ENCODE measurements at regions not wholly inside any gene's neighbourhood (a gene's known extent, or its start where the extent isn't known, plus 50 kb on each side); places are given as distances from the start of the nearest gene placed in this dataset.

GRCh38 chr6:15924893-15925292 lies 204.0 kb upstream of the MYLIP start:
- H3K27me3 Mint-ChIP-seq: no peaks in the 10 kb centered on the region
- no peak overlapping the region for H3K27ac Mint-ChIP-seq
- peaks cover 15% of the 10 kb centered on the region for H3K9me3 Mint-ChIP-seq
- DNase-seq (ENCODE audit: extremely low spot score, unreplicated experiment): no peak
- peaks cover 3% of the 10 kb centered on the region for H3K36me3 Mint-ChIP-seq
- TF ChIP-seq CTCF (conservative IDR thresholded peaks at IDR 0.05): no peak
- peaks cover 31% of the 10 kb centered on the region for H3K4me1 Mint-ChIP-seq (ENCODE audit: unreplicated experiment)
- H3K4me3 Mint-ChIP-seq: no peak overlapping the region

- Mint-ChIP-seq H3K36me3 (peaks cover 3% of the 10 kb centered on the region), H3K27me3 (no peaks in the 10 kb centered on the region), H3K4me1 (ENCODE audit: unreplicated experiment) (peaks cover 31% of the 10 kb centered on the region), H3K4me3 (no peak overlapping the region), H3K9me3 (peaks cover 9% of the 10 kb centered on the region), H3K27ac (no peak overlapping the region)
- DNase-seq (ENCODE audit: extremely low spot score, unreplicated experiment): no peak
- no peak for TF ChIP-seq CTCF (conservative IDR thresholded peaks at IDR 0.05)
These were observed 206.2 kb upstream of the MYLIP start for GRCh38 chr6:15922510-15923250.

DNA sequence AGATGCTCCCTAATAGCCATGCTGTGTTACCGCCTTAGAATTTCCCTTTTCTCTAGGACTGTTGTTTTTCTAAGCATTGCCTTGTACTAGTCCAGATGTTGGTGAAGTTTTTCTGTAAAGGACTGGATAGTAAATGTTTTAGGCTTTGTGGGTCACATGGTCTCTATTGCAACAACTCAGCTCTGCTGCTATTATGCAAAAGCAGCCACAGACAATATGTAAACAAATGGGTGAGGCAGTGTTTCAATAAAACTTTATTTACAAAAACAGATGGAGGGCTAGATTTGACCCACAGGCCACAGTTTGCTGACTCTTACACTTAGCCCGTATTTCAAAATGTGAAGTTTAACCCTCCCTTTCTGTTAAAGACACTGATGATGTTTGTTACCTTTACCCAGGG lies 207.6 kb upstream of the MYLIP start:
- Mint-ChIP-seq H3K27me3 (no peaks in the 10 kb centered on the region), H3K4me1 (ENCODE audit: unreplicated experiment) (peaks cover 30% of the 10 kb centered on the region), H3K4me3 (no peak overlapping the region), H3K27ac (no peak overlapping the region), H3K9me3 (peaks cover 9% of the 10 kb centered on the region), H3K36me3 (peaks cover 3% of the 10 kb centered on the region)
- no peak for TF ChIP-seq CTCF (conservative IDR thresholded peaks at IDR 0.05)
- DNase-seq (ENCODE audit: extremely low spot score, unreplicated experiment): no peak

DNA sequence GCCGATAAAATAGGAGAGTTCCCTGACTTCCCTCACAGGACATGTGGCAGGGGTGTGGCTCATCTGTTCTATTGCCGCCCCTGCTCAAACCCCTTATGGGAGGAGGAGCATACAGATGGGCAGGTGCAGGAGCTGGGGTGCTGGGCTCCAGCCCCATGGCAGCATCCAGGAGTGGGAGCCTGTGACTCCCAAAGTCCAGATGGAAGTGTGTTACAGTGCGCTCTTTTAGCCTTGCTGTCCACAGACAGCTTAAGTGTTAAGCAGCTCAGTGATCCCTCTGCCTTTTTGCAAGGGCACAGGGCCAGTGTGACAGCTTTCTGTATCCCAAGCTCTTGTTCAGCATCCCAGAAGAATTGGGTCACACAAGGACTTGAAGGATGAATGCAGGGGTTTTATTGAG lies 212.3 kb upstream of the MYLIP start:
- no peaks in the 10 kb centered on the region for H3K27me3 Mint-ChIP-seq
- TF ChIP-seq CTCF (conservative IDR thresholded peaks at IDR 0.05): no peak
- H3K4me3 Mint-ChIP-seq: no peak overlapping the region
- H3K4me1 Mint-ChIP-seq (ENCODE audit: unreplicated experiment): peaks cover 11% of the 10 kb centered on the region
- no peaks in the 10 kb centered on the region for H3K36me3 Mint-ChIP-seq
- H3K9me3 Mint-ChIP-seq: peaks cover 3% of the 10 kb centered on the region
- H3K27ac Mint-ChIP-seq: no peak overlapping the region
- no peak for DNase-seq (ENCODE audit: extremely low spot score, unreplicated experiment)

- Mint-ChIP-seq H3K4me3 (no peak overlapping the region), H3K27ac (no peak overlapping the region), H3K36me3 (no peaks in the 10 kb centered on the region), H3K9me3 (no peaks in the 10 kb centered on the region), H3K27me3 (no peaks in the 10 kb centered on the region), H3K4me1 (ENCODE audit: unreplicated experiment) (peaks cover 11% of the 10 kb centered on the region)
- no peak for DNase-seq (ENCODE audit: extremely low spot score, unreplicated experiment)
- no peak for TF ChIP-seq CTCF (conservative IDR thresholded peaks at IDR 0.05)
These were observed 213.2 kb upstream of the MYLIP start for GRCh38 chr6:15915508-15916178.
